ENCODE measurements at regions not wholly inside any gene's neighbourhood (a gene's known extent, or its start where the extent isn't known, plus 50 kb on each side); places are given as distances from the start of the nearest gene placed in this dataset.

DNA sequence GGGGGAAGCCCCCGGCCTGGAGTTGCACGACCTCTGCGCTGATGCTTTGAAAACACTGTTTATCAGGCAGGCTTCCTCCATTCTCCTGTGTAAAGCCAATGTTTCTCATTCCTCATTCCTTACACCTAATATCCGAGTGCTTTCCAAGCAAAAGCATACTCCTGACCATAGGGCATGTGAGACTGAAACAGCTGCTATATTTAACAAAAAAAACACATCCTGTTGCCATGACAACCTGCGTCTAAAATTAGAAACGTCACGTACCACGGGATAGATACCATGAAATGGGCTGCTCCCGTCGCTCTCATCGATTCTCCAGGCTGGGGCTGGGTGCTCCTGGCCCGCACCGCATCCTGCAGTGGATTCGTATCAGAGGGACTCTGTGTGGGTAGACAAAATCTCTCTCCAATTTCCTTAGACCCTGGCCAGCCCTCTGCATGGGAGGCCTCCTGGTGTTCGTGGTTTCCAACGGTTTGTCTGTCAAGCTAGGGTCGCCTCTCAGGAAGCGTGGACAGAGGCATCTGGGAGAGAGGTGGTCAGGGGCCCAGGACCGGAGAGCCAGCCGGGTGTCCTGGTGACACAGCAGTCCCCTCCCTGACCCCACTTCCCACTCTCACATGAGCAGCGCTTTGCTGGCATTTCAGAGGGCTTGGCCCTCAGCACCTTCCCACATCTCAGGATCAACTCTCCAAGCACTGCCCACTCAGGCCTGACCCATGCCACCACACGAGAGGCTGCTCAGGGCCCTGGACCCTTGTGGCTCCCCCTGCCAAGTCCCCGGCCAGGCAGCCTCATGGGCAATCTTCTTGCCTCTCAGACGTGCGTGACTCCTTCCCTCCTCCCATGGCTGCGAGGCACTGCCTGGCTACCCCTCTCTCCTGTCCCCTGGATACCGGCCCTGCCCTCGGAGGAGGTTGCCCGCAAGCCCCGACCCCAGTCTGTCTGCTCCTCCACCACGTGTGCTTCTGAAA, 268.1 kb downstream of the NDUFA10 start:
- no peak for DNase-seq

DNA sequence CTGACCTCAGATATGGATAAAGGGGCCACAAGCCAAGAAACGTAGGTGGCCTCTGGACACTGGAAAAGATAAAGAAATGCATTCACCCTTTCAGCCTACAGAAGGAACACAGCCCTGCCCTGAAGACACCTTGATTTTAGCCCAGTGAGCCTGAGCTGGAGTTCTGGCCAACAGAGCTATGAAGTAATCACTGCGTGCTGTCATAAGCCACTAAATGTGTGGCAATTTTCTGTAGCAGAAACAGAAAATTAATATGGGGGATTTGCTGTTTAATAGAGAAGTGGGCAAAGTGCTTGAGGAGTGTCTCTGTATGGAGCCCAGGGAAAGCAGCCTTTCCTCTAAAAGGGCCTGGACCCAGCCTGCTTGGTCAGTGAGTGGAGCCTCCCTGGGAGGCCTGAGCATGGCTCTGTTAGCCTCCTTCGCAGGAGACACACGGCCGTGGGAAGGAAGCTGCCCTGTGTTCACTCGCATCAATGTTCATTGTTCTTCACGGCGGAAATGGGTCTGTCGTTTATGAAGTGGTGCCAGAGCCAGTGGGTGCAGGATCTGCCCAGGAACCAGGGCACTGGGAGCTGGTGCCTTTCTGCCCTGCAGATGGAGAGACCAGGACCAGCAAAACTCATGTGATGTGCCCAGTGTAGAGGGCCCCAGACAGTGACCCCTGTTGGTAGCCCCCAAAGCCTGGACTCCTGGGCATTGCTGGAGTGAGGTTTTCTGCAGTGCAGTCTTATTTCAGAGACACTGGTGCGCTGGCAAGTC, 268.9 kb downstream of the NDUFA10 start:
- no peak for DNase-seq

DNA sequence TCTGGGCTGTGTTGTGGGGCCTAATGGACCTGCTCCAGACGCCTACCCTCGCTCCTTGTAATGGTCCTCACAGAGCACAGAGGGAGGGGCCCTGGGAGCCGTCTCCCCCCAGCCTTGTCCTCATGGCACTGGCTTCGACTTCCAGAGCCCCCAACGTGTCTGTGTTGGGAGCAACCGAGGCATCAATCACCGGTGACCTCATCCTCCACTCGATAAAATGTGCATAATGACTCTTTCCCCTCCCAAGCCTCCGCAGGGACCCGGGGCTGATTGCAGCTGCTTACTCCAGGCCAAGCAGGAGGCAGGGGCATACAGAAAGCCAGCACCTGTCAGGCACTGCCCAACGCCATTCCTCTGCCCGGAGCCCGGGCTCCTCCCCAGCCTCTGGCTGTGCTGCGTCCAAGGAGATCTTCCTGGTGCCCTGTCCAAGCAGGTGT, 271.7 kb downstream of the NDUFA10 start:
- DNase-seq = no peak

DNA sequence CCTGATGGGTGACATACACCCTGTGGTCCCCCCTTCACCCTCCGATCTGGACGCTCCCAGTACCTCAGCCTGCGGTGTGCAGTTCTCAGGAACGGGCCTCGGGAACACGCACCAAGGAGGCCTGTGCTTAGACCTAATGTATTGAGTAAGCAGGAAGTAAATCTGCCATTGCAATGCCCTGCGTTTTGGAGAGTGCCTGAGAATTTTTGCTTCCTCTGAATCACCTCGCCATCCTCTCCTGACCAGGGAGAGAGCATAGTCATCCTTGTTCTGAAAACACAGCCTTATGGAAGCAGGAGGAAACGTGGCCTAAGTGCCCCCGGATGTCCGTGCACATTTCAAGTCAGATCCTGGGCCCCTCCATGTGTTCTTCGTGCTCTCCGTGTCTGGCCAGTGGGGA, 272.2 kb downstream of the NDUFA10 start:
- no peak for DNase-seq

DNA sequence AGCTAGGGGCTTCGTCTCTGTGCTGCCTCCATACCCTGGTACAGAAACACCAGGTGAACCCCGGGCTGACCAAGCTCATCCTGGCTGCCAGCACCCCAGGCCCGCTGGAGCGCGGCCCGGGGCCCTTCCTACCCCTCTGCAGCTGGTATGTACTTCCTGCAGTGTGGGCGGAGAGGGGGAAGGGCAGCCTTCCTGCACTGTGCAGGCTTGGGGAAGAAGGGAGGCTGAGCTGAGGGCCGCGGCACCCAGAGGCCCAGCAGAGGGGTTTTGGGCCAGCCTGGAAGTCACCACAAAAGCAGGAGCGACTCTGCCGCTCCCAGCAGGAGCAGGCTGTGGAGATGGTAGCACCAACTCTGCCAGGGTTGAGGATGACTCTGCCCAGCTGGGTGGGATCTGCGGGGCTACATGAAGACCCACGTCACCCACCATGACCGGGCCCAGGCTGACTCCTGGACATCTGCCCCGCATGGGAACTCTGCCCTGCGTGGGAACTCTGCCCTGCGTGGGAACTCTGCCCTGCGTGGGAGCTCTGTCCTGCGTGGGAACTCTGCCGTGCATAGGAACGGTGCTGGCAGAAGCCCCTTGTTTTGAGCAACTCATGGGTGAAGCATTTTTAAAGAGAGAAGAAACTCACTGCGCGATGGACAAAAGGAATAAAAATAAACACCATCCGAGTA, 273.3 kb downstream of the NDUFA10 start:
- DNase-seq = no peak

DNA sequence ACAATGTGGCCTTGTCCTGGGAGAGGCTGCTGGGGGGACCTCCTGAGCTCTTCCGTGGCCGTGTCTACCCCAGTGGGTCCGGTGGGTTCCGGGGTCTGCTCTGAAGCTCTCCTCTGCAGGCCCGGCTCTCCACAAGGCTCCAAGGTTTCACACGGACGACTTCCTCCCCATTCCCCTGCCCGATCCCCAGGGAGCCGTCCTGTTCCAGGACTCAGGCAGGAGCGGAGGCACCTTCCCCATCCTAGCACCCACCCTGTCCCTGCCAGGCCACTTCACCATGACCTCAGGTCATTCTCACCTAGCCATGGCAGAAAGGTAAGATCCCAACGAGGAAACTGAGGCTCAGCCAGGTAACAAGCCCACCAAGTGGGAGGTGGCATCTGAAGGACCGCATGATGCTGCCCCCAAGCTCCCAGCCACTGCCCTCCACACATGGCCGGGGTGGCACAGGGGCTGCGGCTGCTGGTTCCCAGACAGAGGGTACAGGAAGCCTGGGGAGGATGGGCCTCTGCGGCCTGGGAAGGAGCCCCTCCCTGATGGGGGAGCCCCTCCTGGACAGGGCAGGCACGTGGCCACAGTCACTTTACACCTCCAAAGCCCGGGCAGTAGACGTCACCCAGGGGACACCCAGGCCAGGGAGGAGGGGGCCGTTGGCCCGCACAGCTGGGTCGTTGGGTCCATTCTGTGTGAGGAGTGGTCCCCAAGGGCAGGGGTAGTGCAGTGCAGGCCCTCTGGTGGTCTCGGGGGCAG, 274.0 kb downstream of the NDUFA10 start:
- no peak for DNase-seq

DNA sequence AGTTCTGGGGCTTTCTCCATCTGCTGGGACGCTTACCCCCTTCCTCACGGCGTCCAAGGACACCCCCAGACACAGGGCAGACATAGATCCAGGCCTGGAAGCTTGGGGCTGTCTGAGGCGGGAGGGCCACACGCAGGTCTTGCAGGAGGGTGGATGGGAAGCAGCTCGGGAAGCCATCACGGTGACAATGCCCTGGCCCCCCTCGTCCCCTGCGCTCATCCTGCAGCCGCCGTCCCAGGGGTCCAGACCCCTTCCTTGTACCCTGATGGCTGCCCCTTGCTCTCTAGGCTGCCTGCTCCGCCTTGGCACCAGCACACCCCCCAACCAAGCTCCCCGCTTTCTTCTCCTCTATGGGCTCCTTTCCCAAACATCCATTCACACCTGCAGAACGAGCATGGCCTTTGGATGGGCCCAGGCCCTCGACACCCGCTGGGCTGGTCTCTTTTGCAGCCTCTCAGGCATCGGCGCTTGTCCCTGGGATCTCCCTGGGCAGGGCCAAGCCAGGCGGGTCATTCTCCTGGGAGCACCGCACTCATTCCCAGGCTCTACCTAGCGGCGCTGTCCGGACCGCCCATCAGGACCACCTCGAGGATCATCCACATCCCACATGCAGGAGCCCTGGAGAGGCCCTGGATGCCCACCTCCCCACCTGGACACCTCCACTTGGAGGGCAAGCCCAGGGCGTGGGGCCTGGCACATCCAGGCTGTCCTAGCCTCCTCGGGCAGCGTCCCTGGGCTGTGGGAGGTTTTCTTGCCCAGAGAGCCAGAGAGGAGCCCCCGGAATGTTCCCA, 274.9 kb downstream of the NDUFA10 start:
- DNase-seq = no peak

DNA sequence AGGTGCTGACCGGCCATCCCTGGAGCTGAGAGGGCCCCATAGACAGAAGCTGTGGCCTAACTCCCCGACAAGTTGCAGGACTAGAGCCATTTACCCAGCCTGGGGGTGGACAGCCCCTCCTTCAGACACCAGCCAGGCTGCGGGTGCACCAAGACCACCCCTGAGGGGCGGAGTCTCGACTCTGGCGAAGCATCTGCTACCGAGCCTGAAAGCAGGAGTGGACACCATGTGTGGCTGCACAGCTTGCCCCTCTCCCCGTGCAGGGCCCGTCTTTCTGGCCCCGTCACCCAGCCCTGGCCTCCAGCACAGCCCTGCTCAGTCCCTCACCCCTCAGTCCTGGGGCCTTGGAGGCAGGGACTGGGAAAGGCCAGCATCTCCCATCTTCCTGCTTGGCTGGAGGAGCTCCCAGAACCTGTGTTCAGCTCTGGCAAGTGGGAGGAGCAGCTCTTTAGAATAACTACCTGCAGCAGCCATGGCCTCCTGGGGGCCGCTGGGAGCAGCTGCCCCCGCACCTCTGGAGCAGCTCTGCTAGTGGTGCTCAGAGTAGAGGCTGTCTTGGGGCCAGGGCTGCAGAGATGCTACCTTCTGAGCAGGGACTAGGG, 275.8 kb downstream of the NDUFA10 start:
- no peak for DNase-seq

DNA sequence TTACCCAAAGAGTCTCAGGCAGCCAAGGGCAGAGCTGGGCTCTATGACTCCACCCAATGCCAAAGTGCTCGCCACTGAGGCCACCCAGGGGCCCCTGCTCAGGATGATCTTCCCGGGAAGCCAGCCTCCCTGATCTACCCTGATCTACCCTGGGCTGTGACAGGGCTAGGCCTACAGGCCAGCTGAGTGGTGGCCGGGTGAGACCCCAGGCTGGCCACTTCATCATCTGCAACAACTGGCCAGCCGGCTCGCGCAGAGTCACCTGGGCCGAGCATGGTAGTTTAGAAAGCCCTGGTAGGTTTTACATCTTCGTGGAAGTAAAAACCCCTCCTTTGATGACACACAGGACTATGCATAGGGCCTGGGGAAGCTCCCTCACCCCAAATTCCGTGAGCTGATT, 276.3 kb downstream of the NDUFA10 start:
- DNase-seq = no peak

DNA sequence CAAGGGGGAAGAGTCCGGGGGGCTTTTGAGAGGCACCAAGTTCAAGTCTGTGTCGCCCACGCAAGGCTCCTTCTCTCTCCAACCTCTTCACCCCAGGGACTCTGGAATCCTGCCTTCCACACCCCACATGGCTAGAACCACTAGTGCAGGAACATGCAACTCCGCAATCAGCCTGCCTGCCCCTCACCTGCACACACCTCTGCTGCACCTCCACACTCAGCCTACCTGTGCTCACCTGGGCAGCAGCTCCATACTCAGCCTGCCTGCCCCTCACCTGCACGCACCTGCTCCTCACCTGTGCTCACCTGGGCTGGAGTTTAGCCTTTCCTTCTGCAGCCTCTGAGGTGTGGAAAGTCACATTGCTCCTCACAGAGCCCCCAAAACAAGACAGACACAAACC, 277.4 kb downstream of the NDUFA10 start:
- no peak for DNase-seq

DNA sequence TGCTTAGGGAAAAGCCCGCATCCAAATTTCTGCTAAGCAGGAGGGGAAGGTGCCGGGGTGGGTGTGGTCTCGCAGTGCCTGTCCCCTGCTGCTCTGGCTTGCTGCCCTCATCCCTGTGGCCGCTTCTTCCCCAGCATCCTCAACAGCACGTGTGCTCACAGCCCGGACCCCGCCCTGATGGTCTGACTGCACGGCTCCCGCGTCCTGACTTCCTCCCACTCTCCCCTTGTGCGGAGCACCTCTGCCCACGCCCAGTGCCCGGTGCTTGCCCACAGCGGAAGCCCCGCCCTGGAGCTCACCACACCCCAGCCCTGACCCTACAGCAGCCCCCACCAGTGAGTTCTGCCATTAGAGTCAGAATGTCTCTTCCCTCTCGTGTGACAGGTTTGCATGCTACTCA, 277.9 kb downstream of the NDUFA10 start:
- no peak for DNase-seq

DNA sequence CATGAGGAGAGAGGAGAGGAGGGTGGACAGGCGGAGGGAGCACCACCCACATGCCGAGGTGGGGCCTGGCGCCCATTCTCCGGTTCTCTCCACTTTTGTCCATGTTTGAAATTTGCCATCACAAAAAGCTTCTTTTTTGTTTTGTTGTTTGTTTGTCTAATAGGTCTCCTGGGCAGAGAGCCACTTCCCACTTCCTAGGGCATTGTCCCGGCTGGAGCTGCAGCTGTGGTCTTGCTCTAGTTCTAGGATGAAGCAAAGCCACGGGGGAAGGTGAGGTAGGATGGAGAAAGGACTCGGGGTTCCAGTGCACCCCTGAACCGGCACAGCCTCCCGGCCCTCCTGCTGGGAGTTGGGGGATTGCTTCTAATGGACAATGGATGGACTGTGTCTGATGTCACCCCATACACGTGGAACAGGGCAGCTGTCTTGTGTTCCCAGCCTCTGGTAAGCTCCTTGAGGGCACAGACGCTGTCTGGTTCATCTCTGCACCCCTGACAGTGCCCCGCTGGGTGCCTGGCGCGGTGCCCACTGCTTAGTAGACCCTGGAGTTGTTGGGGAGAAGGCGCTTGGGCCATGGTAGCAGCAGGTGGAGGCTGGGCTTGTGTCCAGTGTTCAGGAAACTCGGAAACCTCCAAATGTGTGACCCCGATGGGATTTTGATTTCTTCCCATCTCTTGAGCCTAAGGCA, 278.4 kb downstream of the NDUFA10 start:
- no peak for DNase-seq

DNA sequence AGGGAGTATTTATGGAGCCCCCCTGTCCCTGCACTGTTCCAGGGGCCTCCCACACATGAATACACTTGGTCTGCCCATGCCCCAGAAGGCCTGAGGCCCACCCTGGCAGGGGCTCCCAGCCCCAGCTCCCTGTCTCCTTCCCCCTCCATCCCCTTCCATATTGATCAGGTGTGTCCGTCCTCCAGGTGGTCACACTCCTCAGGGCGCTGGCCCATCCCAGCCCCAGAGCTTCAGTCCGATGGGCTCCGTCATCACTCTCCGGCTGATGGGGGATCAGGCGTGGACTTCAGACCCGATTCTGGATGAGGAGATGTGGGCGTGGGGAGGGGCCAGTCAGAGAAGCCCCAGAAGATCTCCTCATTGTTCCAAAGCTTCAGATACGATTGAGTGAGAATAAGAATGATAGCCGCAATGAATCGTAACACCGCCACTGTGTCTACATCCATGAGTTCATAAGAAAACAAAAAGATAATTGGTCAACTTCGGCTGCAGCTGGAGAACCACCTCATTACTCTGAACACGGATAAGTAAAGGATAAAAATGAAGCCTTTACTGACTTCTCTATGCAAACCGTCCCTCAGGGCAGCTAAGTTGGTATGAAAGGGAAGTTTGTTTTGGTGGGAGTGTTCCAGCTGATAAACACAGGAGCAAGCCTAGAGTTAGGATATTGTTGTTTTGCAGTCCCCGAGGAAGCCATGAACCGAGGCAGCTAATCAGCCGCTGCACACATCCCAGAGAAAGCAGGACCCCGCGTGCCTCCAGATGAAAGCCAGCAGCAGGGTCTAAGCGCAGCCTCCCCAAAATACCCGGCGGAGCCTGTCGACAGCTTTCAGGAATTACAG, 279.5 kb downstream of the NDUFA10 start:
- DNase-seq = no peak

DNA sequence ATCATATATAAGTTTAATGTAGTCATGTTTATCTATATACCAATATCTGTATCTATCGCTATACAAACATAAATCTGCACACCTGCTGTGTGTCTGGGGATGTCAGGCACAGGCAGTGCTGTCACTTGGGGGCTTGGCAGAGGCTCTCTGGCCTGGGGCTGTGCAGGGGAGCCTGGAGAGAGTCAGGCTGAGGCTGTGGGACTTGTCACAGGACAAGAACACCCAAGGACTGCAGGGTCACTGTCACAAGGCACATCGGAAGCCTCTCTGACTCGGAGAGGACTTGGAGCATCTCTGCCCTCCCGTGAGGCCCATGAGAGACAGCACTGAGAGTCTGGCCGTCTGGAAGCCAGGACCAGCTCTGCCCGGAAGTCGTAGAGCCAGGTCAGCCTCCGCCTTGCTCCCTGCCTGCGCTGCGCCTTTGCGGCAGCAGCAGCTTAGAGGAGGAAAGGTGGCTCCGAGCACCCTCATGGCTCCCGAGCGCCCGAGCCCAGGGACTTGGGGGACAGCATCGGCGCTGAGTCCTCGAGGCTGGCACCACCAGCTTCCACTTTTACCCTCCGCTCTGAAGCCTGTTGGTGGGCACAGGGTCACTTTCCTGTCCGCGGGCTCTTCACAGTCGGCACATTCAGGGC, 280.3 kb downstream of the NDUFA10 start:
- DNase-seq = no peak

DNA sequence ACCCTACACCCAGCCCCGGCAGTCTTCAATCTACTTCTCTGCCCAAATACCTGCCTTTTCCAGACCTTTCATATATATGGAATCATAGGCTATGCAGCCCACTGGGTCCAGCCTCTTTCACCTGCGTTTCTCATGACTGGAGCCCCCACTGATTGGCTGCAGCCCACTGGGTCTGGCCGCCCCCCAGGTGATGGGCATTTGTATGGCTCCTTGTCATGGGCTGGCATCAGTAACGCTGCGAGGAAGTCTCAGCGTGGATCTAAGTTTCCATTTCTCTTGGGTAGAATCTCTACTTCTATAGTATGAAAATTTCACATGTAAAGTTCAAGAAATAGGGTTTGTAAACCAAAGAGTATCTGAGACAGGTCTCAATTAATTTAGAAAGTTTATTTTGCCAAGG, 281.9 kb downstream of the NDUFA10 start:
- no peak for DNase-seq

DNA sequence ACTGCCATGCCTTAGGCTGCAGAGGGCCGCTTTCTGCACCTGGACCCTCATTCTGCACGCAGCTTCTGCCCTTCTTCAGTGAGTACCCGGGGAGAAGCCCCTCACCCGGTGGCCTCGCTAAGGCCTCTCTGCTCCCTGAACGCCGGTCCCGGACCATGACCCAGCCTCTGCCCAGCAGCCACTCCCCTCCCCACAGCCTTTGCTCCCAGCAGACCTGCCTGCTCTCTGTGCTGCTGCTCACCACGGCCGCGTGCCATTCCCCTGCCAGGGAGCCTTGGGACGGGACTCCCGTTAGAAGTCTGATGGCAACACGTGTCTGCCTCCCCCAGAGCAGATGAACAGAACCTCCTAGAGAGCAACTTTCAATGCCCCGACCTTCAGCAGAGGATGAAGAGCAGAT, 282.8 kb downstream of the NDUFA10 start:
- DNase-seq = no peak

DNA sequence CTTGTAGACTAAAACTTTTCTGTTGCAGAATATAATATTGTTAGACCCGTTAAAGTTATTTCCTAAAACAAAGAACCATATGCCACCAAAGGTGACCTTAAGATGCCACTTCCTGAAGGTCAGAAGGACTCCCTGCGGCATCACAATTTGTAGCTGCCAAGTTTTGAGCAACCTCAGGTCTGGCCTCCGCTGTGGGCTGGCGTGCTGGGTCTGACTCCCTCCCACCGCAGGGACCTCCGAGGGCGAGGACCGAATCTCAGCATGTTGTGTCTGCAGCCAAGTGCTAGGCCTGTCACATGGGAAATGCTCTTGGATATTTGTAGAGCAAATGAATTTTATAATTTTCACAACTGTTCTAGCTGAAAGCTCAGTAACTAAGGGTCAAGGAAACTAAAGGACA, 285.9 kb downstream of the NDUFA10 start:
- no peak for DNase-seq

DNA sequence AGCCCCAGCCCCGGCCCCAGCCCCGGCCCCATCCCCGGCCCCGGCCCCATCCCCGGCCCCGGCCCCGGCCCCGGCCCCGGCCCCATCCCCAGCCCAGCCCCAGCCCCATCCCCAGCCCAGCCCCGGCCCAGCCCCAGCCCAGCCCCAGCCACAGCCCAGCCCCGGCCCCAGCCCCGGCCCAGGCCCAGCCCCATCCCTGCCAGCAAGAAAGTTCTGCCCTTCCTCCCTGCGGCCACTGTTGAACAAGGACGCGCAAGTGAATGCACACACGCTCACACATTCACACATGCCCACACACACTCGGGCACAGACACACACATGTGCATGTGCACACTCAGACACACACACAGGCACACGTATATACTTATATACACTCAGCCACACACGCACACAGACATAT, 287.0 kb downstream of the NDUFA10 start:
- no peak for DNase-seq

DNA sequence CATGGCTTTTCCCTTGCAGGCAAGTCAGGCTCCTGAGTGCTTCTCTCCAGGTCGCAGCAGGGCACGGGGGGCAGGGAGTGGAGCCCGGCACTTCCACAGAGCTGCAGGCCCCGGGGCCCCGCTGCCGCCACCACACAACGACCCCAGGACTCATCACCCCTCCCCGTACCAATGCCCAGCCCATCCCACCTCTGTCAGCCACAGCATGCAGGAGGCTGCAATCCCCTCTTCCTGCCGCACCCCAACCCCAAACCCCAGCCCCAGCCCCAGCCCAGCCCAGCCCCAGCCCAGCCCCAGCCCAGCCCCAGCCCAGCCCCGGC, 288.0 kb downstream of the NDUFA10 start:
- no peak for DNase-seq

Measured in activated gamma-delta T cell treated with Interleukin-2 at 50 U/mL for 16 hours (primary cell).